WTC11 (cell line): ENCODE measurements at regions not wholly inside any gene's neighbourhood (a gene's known extent, or its start where the extent isn't known, plus 50 kb on each side); places are given as distances from the start of the nearest gene placed in this dataset.

Experiments used
- CREM ChIP-seq: sonication (generic); formaldehyde crosslinking; IDR thresholded peaks from 2 replicates; pipeline ENCODE4 v1.8.1; 2022; ENCODE audit warnings: mild to moderate bottlenecking, missing genetic modification reagents, moderate library complexity
- JUN ChIP-seq: sonication (generic); formaldehyde crosslinking; IDR thresholded peaks from 2 replicates; pipeline ENCODE4 v1.8.0; 2023; ENCODE audit warnings: mild to moderate bottlenecking, missing genetic modification reagents
- TCF7 ChIP-seq: sonication (generic); formaldehyde crosslinking; IDR thresholded peaks from 2 replicates; pipeline ENCODE4 v1.8.0; 2022; ENCODE audit warnings: mild to moderate bottlenecking, low read depth, missing genetic modification reagents, moderate library complexity
- TF ChIP-seq, protein P1 (sequence below): fragments of 200-600 bp; IDR thresholded peaks from 2 replicates; pipeline ENCODE4 v1.8.0; 2022; ENCODE audit warnings: antibody characterized with exemption

- TF ChIP-seq TCF7 (CRISPR knock-in tag): no peak
- no peak for TF ChIP-seq CREM (CRISPR knock-in tag)
- no peak for TF ChIP-seq JUN (CRISPR knock-in tag)
- TF ChIP-seq, protein P1, sequence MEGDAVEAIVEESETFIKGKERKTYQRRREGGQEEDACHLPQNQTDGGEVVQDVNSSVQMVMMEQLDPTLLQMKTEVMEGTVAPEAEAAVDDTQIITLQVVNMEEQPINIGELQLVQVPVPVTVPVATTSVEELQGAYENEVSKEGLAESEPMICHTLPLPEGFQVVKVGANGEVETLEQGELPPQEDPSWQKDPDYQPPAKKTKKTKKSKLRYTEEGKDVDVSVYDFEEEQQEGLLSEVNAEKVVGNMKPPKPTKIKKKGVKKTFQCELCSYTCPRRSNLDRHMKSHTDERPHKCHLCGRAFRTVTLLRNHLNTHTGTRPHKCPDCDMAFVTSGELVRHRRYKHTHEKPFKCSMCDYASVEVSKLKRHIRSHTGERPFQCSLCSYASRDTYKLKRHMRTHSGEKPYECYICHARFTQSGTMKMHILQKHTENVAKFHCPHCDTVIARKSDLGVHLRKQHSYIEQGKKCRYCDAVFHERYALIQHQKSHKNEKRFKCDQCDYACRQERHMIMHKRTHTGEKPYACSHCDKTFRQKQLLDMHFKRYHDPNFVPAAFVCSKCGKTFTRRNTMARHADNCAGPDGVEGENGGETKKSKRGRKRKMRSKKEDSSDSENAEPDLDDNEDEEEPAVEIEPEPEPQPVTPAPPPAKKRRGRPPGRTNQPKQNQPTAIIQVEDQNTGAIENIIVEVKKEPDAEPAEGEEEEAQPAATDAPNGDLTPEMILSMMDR: no peak
Measured at GRCh38 chr18:29171892-29172755, 995.2 kb upstream of the CDH2 start.
